K562 (cell line): ENCODE measurements at regions not wholly inside any gene's neighbourhood (a gene's known extent, or its start where the extent isn't known, plus 50 kb on each side); places are given as distances from the start of the nearest gene placed in this dataset.

Source experiments
- ATAC-seq: fragments of 200-7000 bp; cut with Tn5 transposase; 3 replicates; pipeline ENCODE4 v1.9.1; 2020; ENCODE audit warnings: moderate library complexity
- BruUV-seq: library from RNA; stranded (reverse); fragments of 400-500 nt; replicated peaks from 2 replicates; lab custom pipeline; 2021; lab: Mats Ljungman, UMichigan
- CTCF ChIA-PET: fragments of 300-600 bp; formaldehyde crosslinking; extraction: SDS; loops from one replicate; lab custom pipeline; 2021; ENCODE audit warnings: low intra/inter-chr PET ratio; lab: Yijun Ruan, JAX
- POLR2A ChIA-PET: fragments of 300-600, 350-650 bp; sonication (Branson Sonifier 250); formaldehyde crosslinking; extraction: SDS; loops from one replicate; lab custom pipeline; 2021; ENCODE audit warnings: antibody characterized with exemption, inconsistent platforms; lab: Yijun Ruan, JAX
- DNase-seq, 4 experiments: peaks; one replicate each; pipeline versions ENCODE4 v3.0.0 to v3.0.0-alpha.2; 2011 to 2018; ENCODE audit warnings: low spot score in 3 of 4, mixed read lengths in 3 of 4; ENCODE audit errors: extremely low read depth in 1 of 4
- FAIRE-seq: peaks from 2 replicates; lab custom pipeline; 2011; peaks lifted over from hg19 to GRCh38; lab: Jason Lieb, UNC
- H2AFZ ChIP-seq: 2 replicates; pipeline ENCODE4 v1.6.0; 2011; ENCODE audit warnings: low read depth, low read length, control low read depth, inconsistent platforms
- H3K27ac ChIP-seq: fragments of 200-600 bp; 3 replicates; pipeline ENCODE4 v1.8.0; 2011; ENCODE audit warnings: low read depth, mild to moderate bottlenecking, control low read depth, inconsistent platforms, low read length, moderate library complexity, mixed read lengths; ENCODE audit errors: extremely low read depth
- H3K27me3 ChIP-seq, 2 experiments: fragments of 300-600 bp in 1 of 2; 2 replicates in 1 of 2; 3 replicates in 1 of 2; pipeline versions ENCODE4 v1.6.0 to v1.8.0; 2011; ENCODE audit warnings: inconsistent platforms in 2 of 2, low read length in 2 of 2, mild to moderate bottlenecking in 1 of 2, mixed read lengths in 1 of 2, moderate library complexity in 1 of 2; ENCODE audit not compliant: control insufficient read depth in 2 of 2, insufficient read depth in 2 of 2
- H3K36me3 ChIP-seq: fragments of 300-600 bp; 3 replicates; pipeline ENCODE4 v1.8.0; 2011; ENCODE audit warnings: mild to moderate bottlenecking, low read length, inconsistent platforms; ENCODE audit not compliant: control insufficient read depth, insufficient read depth
- H3K4me1 ChIP-seq, 2 experiments: fragments of 200-600 bp in 1 of 2; replicated peaks in 1 of 2; 2 replicates in 1 of 2; 3 replicates in 1 of 2; pipeline versions ENCODE4 v1.5.1 to v1.8.0; 2011; ENCODE audit warnings: inconsistent platforms in 2 of 2, low read length in 2 of 2, mild to moderate bottlenecking in 1 of 2, mixed read lengths in 1 of 2, moderate library complexity in 1 of 2; ENCODE audit not compliant: control insufficient read depth in 2 of 2, insufficient read depth in 2 of 2
- H3K4me2 ChIP-seq: 2 replicates; pipeline ENCODE4 v1.6.1; 2011; ENCODE audit warnings: low read length, control low read depth, inconsistent platforms, mixed read lengths; ENCODE audit not compliant: insufficient read depth
- H3K4me3 ChIP-seq: fragments of 200-600 bp; sonication (generic), shearing (Covaris generic); 2 replicates; pipeline ENCODE4 v1.5.1; 2016; ENCODE audit warnings: control low read depth, inconsistent platforms
- H3K79me2 ChIP-seq: fragments of 200-600 bp; 3 replicates; pipeline ENCODE4 v1.8.0; 2011; ENCODE audit warnings: low read length, inconsistent platforms; ENCODE audit not compliant: control insufficient read depth, insufficient read depth
- H3K9ac ChIP-seq, 2 experiments: 2 replicates each; pipeline versions ENCODE4 v1.6.0 to v1.6.1; 2011; ENCODE audit warnings: low read depth in 2 of 2, low read length in 2 of 2, control low read depth in 1 of 2, inconsistent platforms in 1 of 2, mild to moderate bottlenecking in 1 of 2, mixed read lengths in 1 of 2; ENCODE audit not compliant: insufficient read depth in 1 of 2
- H3K9me1 ChIP-seq: one replicate; pipeline ENCODE4 v1.6.0; 2011; ENCODE audit warnings: inconsistent platforms, mild to moderate bottlenecking, low read length, moderate library complexity; ENCODE audit not compliant: control insufficient read depth, insufficient read depth
- H3K9me3 ChIP-seq: replicated peaks from 2 replicates; pipeline ENCODE4 v1.5.1; 2011; ENCODE audit warnings: low read depth, low read length, inconsistent platforms; ENCODE audit not compliant: control insufficient read depth, insufficient read depth
- H4K20me1 ChIP-seq: replicated peaks from 2 replicates; pipeline ENCODE4 v1.6.1; 2011; ENCODE audit warnings: low read length, inconsistent platforms, mixed read lengths; ENCODE audit not compliant: control insufficient read depth, insufficient read depth
- ATF3 ChIP-seq, 2 experiments: fragments of 450-650 bp in 1 of 2; sonication (generic) in 1 of 2; formaldehyde crosslinking in 1 of 2; IDR thresholded peaks in 1 of 2; conservative IDR thresholded peaks in 1 of 2; 2 replicates each; pipeline versions ENCODE4 v1.6.1 to v1.8.1; 2016 to 2023; ENCODE audit warnings: mild to moderate bottlenecking in 2 of 2, moderate library complexity in 2 of 2, inconsistent platforms in 1 of 2, missing genetic modification reagents in 1 of 2
- CEBPB ChIP-seq: fragments of 450-650 bp; IDR thresholded peaks from 2 replicates; pipeline ENCODE4 v1.6.1; 2016; ENCODE audit warnings: missing genetic modification characterization, missing compliant biosample characterization
- FOXJ3 ChIP-seq: sonication (generic); formaldehyde crosslinking; IDR thresholded peaks from 2 replicates; pipeline ENCODE4 v1.4.0; 2020; ENCODE audit warnings: mild to moderate bottlenecking, missing genetic modification reagents
- HEY1 ChIP-seq: fragments of 250-450 bp; sonication (Bioruptor Pico); IDR thresholded peaks from 2 replicates; pipeline ENCODE4 v1.5.0; 2020; ENCODE audit warnings: mild to moderate bottlenecking, moderate library complexity, borderline replicate concordance
- KLF6 ChIP-seq: fragments of 250-450 bp; sonication (Bioruptor Pico); IDR thresholded peaks from 2 replicates; pipeline ENCODE4 v1.4.0; 2020; ENCODE audit warnings: mild to moderate bottlenecking, moderate library complexity, borderline replicate concordance
- MYNN ChIP-seq, 2 experiments: sonication (generic); formaldehyde crosslinking in 1 of 2; IDR thresholded peaks; 2 replicates each; pipeline versions ENCODE4 v1.5.0 to v1.6.1; 2016 to 2020; ENCODE audit warnings: antibody characterized with exemption in 1 of 2, missing genetic modification reagents in 1 of 2
- RBFOX2 ChIP-seq: fragments of 200-400 bp; formaldehyde crosslinking; IDR thresholded peaks from 2 replicates; pipeline ENCODE4 v1.6.1; 2017; ENCODE audit warnings: low read depth, mild to moderate bottlenecking, low read length, moderate library complexity
- SMAD3 ChIP-seq: fragments of 450-650 bp; formaldehyde crosslinking; conservative IDR thresholded peaks from 2 replicates; pipeline ENCODE4 v1.4.0; 2020; ENCODE audit warnings: mild to moderate bottlenecking
- TAF1 ChIP-seq: IDR thresholded peaks from 2 replicates; pipeline ENCODE4 v1.6.1; 2011; ENCODE audit warnings: mild to moderate bottlenecking, low read length, moderate library complexity; ENCODE audit not compliant: insufficient read depth, control insufficient read depth, severe bottlenecking; ENCODE audit errors: extremely low read depth
- TRIM24 ChIP-seq, 2 experiments: fragments of 450-650 bp; IDR thresholded peaks; 2 replicates each; pipeline ENCODE4 v1.6.1; 2016
- ZNF175 ChIP-seq: fragments of 200-800 bp; sonication (Bioruptor generic); IDR thresholded peaks from 2 replicates; pipeline ENCODE4 v1.6.1; 2016; ENCODE audit warnings: low read depth, mild to moderate bottlenecking, missing genetic modification characterization, missing compliant biosample characterization
- ZNF584 ChIP-seq: fragments of 200-800 bp; sonication (Bioruptor generic); IDR thresholded peaks from 2 replicates; pipeline ENCODE4 v1.6.1; 2016; ENCODE audit warnings: low read depth, mild to moderate bottlenecking, missing genetic modification characterization, missing compliant biosample characterization
- ZNF589 ChIP-seq: fragments of 200-800 bp; sonication (Bioruptor generic); IDR thresholded peaks from 2 replicates; pipeline ENCODE4 v1.6.1; 2016; ENCODE audit warnings: low read depth, missing genetic modification characterization, missing compliant biosample characterization
- ZSCAN32 ChIP-seq: fragments of 450-650 bp; formaldehyde crosslinking; IDR thresholded peaks from 2 replicates; pipeline ENCODE4 v1.4.0; 2020; ENCODE audit warnings: mild to moderate bottlenecking, moderate library complexity
- WGBS: fragments of 100-300 bp; shearing (Covaris generic); methylation state at CpG from one replicate; pipeline ENCODE4 v1.1.6; 2016; ENCODE audit warnings: low coverage, mixed read lengths; ENCODE audit not compliant: insufficient coverage; ENCODE audit errors: missing lambda C conversion rate; 5-methylcytosine and 5-hydroxymethylcytosine counted together
- in situ Hi-C: fragments of 300-500 bp; cut with MboI; formaldehyde crosslinking; loops from 4 replicates; pipeline ENCODE4 v1.15.0; 2018; ENCODE audit warnings: inconsistent platforms, mixed read lengths
- intact Hi-C: fragments of 100-400 bp; cut with micrococcal nuclease; formaldehyde crosslinking; loops from 2 replicates; pipeline ENCODE4 v1.14.2; 2022
- TF ChIP-seq, protein P1 (sequence below): fragments of 450-650 bp; formaldehyde crosslinking; IDR thresholded peaks from 2 replicates; pipeline ENCODE4 v1.4.0; 2020; ENCODE audit warnings: mild to moderate bottlenecking, moderate library complexity
- TF ChIP-seq, protein P2 (sequence below): fragments of 200-800 bp; sonication (Bioruptor generic); IDR thresholded peaks from 2 replicates; pipeline ENCODE4 v1.6.1; 2017; ENCODE audit warnings: missing genetic modification characterization, missing compliant biosample characterization

- no peak for TF ChIP-seq FOXJ3 (CRISPR knock-in tag)
- TF ChIP-seq, protein P1, sequence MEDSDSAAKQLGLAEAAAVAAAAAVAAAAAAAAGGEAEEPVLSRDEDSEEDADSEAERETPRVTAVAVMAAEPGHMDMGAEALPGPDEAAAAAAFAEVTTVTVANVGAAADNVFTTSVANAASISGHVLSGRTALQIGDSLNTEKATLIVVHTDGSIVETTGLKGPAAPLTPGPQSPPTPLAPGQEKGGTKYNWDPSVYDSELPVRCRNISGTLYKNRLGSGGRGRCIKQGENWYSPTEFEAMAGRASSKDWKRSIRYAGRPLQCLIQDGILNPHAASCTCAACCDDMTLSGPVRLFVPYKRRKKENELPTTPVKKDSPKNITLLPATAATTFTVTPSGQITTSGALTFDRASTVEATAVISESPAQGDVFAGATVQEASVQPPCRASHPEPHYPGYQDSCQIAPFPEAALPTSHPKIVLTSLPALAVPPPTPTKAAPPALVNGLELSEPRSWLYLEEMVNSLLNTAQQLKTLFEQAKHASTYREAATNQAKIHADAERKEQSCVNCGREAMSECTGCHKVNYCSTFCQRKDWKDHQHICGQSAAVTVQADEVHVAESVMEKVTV (CRISPR knock-in tag): no peak
- TF ChIP-seq RBFOX2: no peak
- no peak for TF ChIP-seq ZNF584
- no peak for TF ChIP-seq HEY1 (CRISPR knock-in tag)
- no peak for TF ChIP-seq SMAD3 (CRISPR knock-in tag)
- TF ChIP-seq, all 486 proteins: peak for 0
These were observed 98.0 kb downstream of the MARCHF4 start (continued) for GRCh38 chr2:216274194-216274840.

GRCh38 chr2:216261042-216261537 is 111.2 kb downstream of the MARCHF4 start:
- H3K4me2 ChIP-seq: no peak overlapping the region
- POLR2A ChIA-PET: interaction anchor here (1.4 kb wide), 1 partner anchor 19 kb away, joined by 3 read pairs; no protein-coding TSS in a partner anchor
- no peaks in the 10 kb centered on the region for H3K9me3 ChIP-seq
- H3K4me3 ChIP-seq: no peak overlapping the region
- no peaks in the 10 kb centered on the region for H3K79me2 ChIP-seq
- no peak overlapping the region for H3K9ac ChIP-seq
- H2AFZ ChIP-seq: no peak overlapping the region
- H3K27me3 ChIP-seq: peaks cover 6 to 36% of the 10 kb centered on the region in 2 experiments; a peak in 3 of 5 replicates
- no TSS peak for BruUV-seq
- intact Hi-C loops (no loop called here), in situ Hi-C loops (no loop called here)
- no peaks in the 10 kb centered on the region; a peak in 1 of 5 replicates for H3K4me1 ChIP-seq
- no peaks in the 10 kb centered on the region for H3K36me3 ChIP-seq
- no peaks in the 10 kb centered on the region for H4K20me1 ChIP-seq
- FAIRE-seq: no peak
- H3K27ac ChIP-seq: no peak overlapping the region
- no peak for DNase-seq
- 18% methylated on average over 6 of the region's 6 CpGs for WGBS
- ATAC-seq: no peak
- H3K9me1 ChIP-seq: no peaks in the 10 kb centered on the region
- CTCF ChIA-PET: no interaction called here
- TF ChIP-seq ZNF589 (CRISPR knock-in tag) (peak; percentile 51), ATF3 (IDR thresholded peaks at IDR 0.05) (0 out of 2 replicates have a peak, but pooled peaks have one; percentile 27), ATF3 (CRISPR knock-in tag; conservative IDR thresholded peaks at IDR 0.05) (no peak), TAF1 (no peak), MYNN (IDR thresholded peaks at IDR 0.05) (no peak), MYNN (CRISPR knock-in tag; IDR thresholded peaks at IDR 0.05) (no peak), TRIM24 (IDR thresholded peaks at IDR 0.05) (peak; percentile 35 to 54; a peak in 2 of 4 replicates), ZNF175 (CRISPR knock-in tag) (peak; percentile 64; the same call in 1 of the 2 replicates), CEBPB (tag) (no peak), ZSCAN32 (CRISPR knock-in tag) (0 out of 2 replicates have a peak, but pooled peaks have one; percentile 40), KLF6 (CRISPR knock-in tag) (no peak)
- TF ChIP-seq, protein P2, sequence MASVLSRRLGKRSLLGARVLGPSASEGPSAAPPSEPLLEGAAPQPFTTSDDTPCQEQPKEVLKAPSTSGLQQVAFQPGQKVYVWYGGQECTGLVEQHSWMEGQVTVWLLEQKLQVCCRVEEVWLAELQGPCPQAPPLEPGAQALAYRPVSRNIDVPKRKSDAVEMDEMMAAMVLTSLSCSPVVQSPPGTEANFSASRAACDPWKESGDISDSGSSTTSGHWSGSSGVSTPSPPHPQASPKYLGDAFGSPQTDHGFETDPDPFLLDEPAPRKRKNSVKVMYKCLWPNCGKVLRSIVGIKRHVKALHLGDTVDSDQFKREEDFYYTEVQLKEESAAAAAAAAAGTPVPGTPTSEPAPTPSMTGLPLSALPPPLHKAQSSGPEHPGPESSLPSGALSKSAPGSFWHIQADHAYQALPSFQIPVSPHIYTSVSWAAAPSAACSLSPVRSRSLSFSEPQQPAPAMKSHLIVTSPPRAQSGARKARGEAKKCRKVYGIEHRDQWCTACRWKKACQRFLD (CRISPR knock-in tag): 0 out of 2 replicates have a peak, but pooled peaks have one; percentile 5
